ENCODE measurements at regions not wholly inside any gene's neighbourhood (a gene's known extent, or its start where the extent isn't known, plus 50 kb on each side); places are given as distances from the start of the nearest gene placed in this dataset.

DNA sequence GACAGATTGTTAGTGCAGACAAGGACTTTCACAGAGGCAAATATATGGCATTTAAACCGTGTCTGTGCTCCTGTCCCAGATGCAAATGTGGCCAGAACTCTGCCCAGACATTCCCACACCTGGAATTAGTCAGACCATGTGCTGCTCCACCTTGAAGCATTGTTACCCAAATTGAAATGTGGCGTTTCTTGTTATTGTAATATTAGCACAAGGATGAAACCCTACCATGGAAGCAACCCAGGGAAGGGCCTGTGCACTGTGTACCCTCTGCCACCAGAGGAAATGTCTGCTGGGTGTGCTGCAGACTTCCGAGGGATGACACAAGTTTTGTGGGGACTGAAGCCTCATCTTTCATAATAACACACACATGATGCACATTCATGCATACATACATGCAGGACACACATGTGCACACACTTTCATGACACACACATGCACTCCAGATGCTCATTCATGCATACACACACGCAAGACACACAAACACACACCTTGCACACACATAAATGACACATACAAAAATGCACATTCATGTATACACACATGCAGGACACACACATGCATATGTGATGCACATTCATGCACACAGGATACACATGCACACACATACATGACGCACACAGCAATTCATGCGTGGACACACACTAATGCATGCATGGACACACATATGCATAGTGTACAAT is 133.2 kb upstream of the SNTG2 start:
- TF ChIP-seq, protein P1, sequence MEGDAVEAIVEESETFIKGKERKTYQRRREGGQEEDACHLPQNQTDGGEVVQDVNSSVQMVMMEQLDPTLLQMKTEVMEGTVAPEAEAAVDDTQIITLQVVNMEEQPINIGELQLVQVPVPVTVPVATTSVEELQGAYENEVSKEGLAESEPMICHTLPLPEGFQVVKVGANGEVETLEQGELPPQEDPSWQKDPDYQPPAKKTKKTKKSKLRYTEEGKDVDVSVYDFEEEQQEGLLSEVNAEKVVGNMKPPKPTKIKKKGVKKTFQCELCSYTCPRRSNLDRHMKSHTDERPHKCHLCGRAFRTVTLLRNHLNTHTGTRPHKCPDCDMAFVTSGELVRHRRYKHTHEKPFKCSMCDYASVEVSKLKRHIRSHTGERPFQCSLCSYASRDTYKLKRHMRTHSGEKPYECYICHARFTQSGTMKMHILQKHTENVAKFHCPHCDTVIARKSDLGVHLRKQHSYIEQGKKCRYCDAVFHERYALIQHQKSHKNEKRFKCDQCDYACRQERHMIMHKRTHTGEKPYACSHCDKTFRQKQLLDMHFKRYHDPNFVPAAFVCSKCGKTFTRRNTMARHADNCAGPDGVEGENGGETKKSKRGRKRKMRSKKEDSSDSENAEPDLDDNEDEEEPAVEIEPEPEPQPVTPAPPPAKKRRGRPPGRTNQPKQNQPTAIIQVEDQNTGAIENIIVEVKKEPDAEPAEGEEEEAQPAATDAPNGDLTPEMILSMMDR (IDR thresholded peaks at IDR 0.05), result no peak
- no peak for TF ChIP-seq POLR2A (IDR thresholded peaks at IDR 0.05)
